ENCODE measurements at regions not wholly inside any gene's neighbourhood (a gene's known extent, or its start where the extent isn't known, plus 50 kb on each side); places are given as distances from the start of the nearest gene placed in this dataset.

GRCh38 chr12:108442067-108442466, 73.0 kb upstream of the FICD start:
- Histone ChIP-seq H3K27me3 (replicated peaks in 1 of 7) (peaks cover 0 to 17% (median 0%) of the 10 kb centered on the region in 7 donors), H3K4me3 (no peak overlapping the region), H3K27ac (no peak overlapping the region), H3K4me1 (no peaks in the 10 kb centered on the region), H3K36me3 (no peaks in the 10 kb centered on the region), H3K9me3 (no peaks in the 10 kb centered on the region)
- DNase-seq: no peak
- TF ChIP-seq POLR2A (IDR thresholded peaks at IDR 0.05): no peak
- TF ChIP-seq, protein P1, sequence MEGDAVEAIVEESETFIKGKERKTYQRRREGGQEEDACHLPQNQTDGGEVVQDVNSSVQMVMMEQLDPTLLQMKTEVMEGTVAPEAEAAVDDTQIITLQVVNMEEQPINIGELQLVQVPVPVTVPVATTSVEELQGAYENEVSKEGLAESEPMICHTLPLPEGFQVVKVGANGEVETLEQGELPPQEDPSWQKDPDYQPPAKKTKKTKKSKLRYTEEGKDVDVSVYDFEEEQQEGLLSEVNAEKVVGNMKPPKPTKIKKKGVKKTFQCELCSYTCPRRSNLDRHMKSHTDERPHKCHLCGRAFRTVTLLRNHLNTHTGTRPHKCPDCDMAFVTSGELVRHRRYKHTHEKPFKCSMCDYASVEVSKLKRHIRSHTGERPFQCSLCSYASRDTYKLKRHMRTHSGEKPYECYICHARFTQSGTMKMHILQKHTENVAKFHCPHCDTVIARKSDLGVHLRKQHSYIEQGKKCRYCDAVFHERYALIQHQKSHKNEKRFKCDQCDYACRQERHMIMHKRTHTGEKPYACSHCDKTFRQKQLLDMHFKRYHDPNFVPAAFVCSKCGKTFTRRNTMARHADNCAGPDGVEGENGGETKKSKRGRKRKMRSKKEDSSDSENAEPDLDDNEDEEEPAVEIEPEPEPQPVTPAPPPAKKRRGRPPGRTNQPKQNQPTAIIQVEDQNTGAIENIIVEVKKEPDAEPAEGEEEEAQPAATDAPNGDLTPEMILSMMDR (IDR thresholded peaks at IDR 0.05 in 8 of 11, conservative IDR thresholded peaks at IDR 0.05 in 3 of 11): no peak
- no peak for TF ChIP-seq POLR2AphosphoS5 (IDR thresholded peaks at IDR 0.05)
- 5 to 13% (median 8%) methylated on average over 3 of the region's 3 CpGs for WGBS, 5 donors
- intact Hi-C loops (cut with DNase I; ENCODE audit: low total_unique reads): no loop called here

- Histone ChIP-seq H3K27ac (no peak overlapping the region), H3K4me1 (no peaks in the 10 kb centered on the region), H3K4me3 (no peak overlapping the region), H3K9me3 (no peaks in the 10 kb centered on the region), H3K27me3 (replicated peaks in 1 of 7) (peaks cover 0 to 12% (median 0%) of the 10 kb centered on the region in 7 donors), H3K36me3 (no peaks in the 10 kb centered on the region)
- 68 to 77% (median 72%) methylated on average over 4 of the region's 4 CpGs for WGBS, 5 donors
- TF ChIP-seq POLR2A (IDR thresholded peaks at IDR 0.05): no peak
- TF ChIP-seq POLR2AphosphoS5 (IDR thresholded peaks at IDR 0.05): no peak
- TF ChIP-seq, protein P1 (IDR thresholded peaks at IDR 0.05 in 8 of 11, conservative IDR thresholded peaks at IDR 0.05 in 3 of 11): no peak
- DNase-seq: no peak
- intact Hi-C loops (cut with DNase I; ENCODE audit: low total_unique reads): no loop called here
Observed at GRCh38 chr12:108441549-108441948, 73.5 kb upstream of the FICD start.

- 83 to 94% (median 87%) methylated on average over 2 of the region's 2 CpGs for WGBS, 5 donors
- DNase-seq: no peak
Observed at GRCh38 chr12:108440736-108441135, 74.3 kb upstream of the FICD start.

GRCh38 chr12:108438667-108439066, 76.4 kb upstream of the FICD start:
- WGBS, 5 donors: 56 to 73% (median 65%) methylated on average over 1 of the region's 1 CpG
- Histone ChIP-seq H3K36me3 (no peaks in the 10 kb centered on the region), H3K4me1 (no peaks in the 10 kb centered on the region), H3K9me3 (no peaks in the 10 kb centered on the region), H3K27me3 (replicated peaks in 1 of 7) (peaks cover 0 to 13% (median 0%) of the 10 kb centered on the region in 7 donors), H3K4me3 (no peak overlapping the region), H3K27ac (peak overlapping the region in 3 of 8 donors; percentile 21 to 61 (median 52))
- TF ChIP-seq POLR2AphosphoS5 (IDR thresholded peaks at IDR 0.05): peak in 1 of 3 donors; percentile 64
- TF ChIP-seq POLR2A (IDR thresholded peaks at IDR 0.05): no peak
- DNase-seq: no peak
- intact Hi-C loops (cut with DNase I; ENCODE audit: low total_unique reads): no loop called here

More at GRCh38 chr12:108440736-108441135, 74.3 kb upstream of the FICD start:
- H3K4me3 ChIP-seq: no peak overlapping the region
- intact Hi-C loops (cut with DNase I; ENCODE audit: low total_unique reads): no loop called here
- H3K4me1 ChIP-seq: no peaks in the 10 kb centered on the region
- peaks cover 0 to 4% (median 0%) of the 10 kb centered on the region in 7 donors for H3K27me3 ChIP-seq (replicated peaks in 1 of 7)
- no peaks in the 10 kb centered on the region for H3K36me3 ChIP-seq
- H3K9me3 ChIP-seq: no peaks in the 10 kb centered on the region
- no peak overlapping the region for H3K27ac ChIP-seq
- TF ChIP-seq, protein P1 (IDR thresholded peaks at IDR 0.05 in 8 of 11, conservative IDR thresholded peaks at IDR 0.05 in 3 of 11): no peak
- TF ChIP-seq POLR2A (IDR thresholded peaks at IDR 0.05) (no peak), POLR2AphosphoS5 (IDR thresholded peaks at IDR 0.05) (no peak)

Data from spleen (tissue), 11 donors.